HK-2 (cell line): ENCODE measurements at regions not wholly inside any gene's neighbourhood (a gene's known extent, or its start where the extent isn't known, plus 50 kb on each side); places are given as distances from the start of the nearest gene placed in this dataset.

ENCODE experiments used
- DNase-seq: peaks from one replicate; pipeline ENCODE4 v3.0.0-alpha.2; 2018; ENCODE audit not compliant: unreplicated experiment

- no peak for DNase-seq
These were observed 273.9 kb upstream of the RTL1 start for GRCh38 chr14:101177301-101177971.

DNA sequence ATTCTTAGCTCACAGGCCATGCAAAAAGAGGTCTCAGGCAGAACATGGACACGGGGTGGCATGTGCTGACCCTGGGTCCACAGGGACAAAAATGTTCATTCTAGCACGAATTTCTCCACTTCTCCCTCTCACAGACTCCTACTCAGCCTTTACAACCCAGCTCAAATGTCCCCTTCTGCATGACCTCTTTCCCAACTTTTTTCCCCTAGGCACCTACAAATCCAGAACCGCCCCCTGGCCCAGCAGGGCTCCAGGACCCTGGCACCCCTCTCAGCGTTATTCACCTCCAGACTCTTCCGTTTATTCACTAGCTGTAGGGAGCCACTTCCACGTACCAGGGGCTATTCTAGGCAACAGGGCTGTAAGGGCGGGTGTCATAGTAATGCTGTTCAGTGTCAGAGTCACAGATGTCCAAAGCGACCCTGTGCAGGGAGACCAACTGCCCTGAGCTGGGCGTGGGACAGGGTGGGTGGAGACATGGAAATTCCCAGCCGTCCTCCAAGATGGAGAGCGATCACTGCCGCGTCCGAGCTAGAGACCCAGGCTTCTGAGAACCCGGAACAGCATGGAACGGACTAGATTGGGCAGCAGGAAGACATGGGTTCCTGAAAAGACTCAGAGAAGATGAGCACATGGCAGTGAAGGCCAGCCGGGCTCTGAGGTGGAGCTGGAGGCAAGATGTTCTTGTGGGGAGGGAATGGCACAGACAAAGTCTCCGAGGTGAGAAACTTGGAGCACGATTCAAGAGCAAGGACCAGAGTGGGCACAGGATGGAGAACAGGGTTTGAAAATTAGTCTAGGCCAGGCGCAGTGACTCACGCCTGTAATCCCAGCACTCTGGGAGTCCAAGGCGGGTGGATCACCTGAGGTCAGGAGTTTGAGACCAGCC lies 274.9 kb upstream of the RTL1 start:
- DNase-seq, result no peak

DNA sequence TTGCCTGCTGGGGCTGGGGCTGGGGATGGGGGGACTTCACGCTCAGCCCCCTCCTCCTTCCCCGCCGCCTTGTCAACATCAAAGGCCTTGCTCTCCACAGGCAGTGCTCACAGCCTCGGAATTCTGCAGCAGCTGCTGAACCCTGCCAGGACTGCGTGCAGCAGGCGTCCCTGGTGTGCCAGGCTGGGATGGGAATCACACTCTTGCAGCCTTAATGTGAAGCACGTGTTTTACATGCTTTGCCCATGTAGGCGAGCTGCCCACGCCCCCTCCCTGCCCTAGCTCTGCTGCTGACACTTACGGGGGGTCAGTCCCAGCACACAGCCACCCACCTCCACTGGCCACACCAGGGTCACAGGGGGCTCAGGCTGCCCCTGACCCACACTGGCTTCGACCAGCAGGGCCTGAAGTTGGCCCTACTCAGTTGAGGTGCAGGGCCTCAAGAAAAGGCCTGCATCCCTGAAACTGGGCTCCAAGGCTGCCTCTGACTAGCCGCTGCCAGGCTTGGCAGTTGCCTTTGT lies 276.2 kb upstream of the RTL1 start:
- DNase-seq, result no peak

GRCh38 chr14:101181446-101182313 lies 278.2 kb upstream of the RTL1 start:
- DNase-seq, result no peak

- DNase-seq, result no peak
These were observed 279.0 kb upstream of the RTL1 start for GRCh38 chr14:101182476-101182875.

GRCh38 chr14:101183376-101184103 lies 280.0 kb upstream of the RTL1 start:
- no peak for DNase-seq

DNA sequence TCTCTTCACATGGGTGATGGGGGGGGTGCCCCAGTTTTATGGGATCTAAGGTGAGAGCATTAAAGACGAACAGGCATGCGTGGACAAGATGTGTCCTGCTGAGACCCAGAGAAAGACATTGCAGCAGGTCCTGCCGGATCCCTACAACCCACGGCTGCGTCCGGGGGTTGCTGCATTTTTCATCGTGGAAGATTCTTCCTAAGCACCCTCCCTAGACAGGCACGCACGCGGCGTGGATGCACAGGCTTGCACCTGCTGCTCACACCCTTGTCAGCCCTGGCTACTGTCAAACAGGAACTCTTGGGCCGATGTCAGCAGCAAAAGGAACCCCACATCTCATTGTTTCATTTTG lies 280.6 kb upstream of the RTL1 start:
- DNase-seq, result no peak

DNA sequence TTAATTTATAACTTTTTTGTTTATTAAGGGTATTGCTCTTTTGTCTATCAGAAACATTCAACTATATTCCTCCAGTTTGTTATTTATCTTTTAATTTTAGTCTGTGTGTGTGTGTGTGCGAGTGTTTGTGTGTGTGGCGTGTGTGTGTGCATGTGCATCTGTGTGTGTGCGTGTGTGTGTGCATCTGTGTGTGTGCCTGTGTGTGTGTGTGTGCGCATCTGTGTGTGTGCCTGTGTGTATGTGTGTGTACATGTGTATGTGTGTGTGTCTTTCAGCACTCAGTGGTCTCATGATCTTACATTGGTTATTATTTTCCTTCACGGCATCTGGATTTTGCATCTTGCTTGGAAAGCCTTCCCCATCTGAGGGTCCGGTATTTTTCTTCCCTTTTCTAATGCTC lies 281.1 kb upstream of the RTL1 start:
- no peak for DNase-seq

GRCh38 chr14:101185073-101185835 lies 281.7 kb upstream of the RTL1 start:
- no peak for DNase-seq

- no peak for DNase-seq
These were observed 282.4 kb upstream of the RTL1 start for GRCh38 chr14:101185946-101186345.

GRCh38 chr14:101186544-101186943 lies 283.0 kb upstream of the RTL1 start:
- no peak for DNase-seq

DNA sequence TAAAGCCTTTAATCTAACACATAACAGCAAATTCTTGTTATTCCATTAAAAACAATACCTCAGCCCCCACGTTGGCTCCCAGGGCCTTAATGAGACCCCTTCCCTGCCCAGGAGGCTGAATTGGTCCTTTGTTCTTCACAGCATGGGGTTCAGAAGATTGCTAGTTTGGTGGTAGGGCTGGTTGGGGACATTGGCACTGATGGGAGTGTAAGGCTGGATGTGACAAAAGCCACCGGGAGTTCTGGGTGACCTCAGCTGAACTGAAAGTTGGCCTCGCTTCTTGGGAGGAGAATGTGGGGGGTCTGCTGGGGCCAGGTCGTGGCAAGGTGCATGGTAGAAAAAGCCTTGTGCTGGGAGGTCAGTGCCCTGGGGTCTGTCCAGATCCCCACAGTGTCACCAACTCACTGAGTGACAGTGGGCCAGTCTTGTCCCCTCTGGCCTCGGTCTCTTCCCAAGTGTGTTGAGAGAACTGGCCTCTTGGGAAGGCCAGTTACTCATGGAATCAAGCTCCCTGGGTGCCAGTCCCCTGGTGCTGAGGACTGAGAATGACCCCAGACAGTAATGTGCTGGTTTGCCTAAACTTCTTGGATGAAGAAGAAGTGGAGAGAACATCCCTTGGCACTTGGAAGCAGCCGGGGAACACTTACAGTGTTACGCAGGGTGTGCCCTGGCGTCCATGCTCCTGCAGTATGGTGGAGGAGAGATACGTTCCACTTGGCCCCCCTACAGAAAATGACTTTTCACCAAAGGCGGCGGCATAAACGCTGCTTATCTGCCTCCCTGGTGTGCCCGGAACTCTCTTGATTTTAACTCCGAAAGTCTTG lies 283.7 kb upstream of the RTL1 start:
- DNase-seq, result no peak

- no peak for DNase-seq
These were observed 284.5 kb upstream of the RTL1 start for GRCh38 chr14:101187816-101188570.

DNA sequence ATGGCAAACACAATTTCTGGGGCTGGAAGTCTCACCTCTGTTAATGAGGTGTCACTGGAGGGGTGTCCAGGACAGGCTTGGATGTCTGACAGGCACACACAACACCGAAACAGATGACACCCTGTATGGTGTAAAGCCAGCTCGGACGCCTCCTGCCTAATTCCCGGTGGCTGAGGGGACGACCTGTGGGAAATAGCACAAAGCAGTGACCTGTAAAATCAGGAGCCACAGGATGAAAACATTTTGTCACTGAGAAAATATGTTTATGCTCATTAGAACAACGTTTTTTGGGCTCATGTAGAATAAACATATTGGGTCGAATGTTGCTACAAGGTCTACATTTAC lies 285.0 kb upstream of the RTL1 start:
- DNase-seq, result no peak

GRCh38 chr14:101189266-101189665 lies 285.7 kb upstream of the RTL1 start:
- no peak for DNase-seq

GRCh38 chr14:101189962-101190560 lies 286.5 kb upstream of the RTL1 start:
- no peak for DNase-seq

DNA sequence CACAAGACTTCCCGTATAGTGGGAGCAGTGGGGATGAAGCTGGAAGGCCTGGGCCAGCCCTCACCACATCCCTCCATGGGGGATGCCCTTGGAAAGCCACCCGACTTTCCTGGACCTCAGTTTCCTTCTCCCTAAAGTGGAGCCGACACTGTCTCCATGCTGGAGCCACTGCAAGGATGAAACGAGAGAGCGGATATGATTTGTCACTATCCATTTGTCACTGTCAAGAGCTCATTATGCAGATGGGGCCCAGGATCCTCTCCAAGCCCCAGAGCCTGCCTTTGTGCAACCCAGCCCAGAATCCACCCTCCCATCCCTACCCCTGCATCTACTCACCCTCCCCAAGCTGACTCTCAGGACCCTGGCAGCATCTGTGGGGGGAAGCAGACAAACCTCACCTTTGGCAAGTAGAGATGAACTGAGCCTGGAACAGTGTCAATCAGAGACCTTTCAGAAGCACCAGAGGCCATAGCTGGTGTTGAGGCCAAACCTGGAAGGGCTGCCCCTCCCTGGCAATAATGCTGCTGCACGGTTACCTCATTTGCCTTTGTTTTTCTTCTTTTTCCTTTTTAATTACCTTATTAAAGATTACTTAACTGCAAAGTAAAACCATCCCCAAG lies 287.7 kb upstream of the RTL1 start:
- DNase-seq, result no peak
